GM20000 (cell line): ENCODE measurements at regions not wholly inside any gene's neighbourhood (a gene's known extent, or its start where the extent isn't known, plus 50 kb on each side); places are given as distances from the start of the nearest gene placed in this dataset.

Experiments
- DNase-seq: peaks from one replicate; pipeline ENCODE4 v3.0.0; 2012; ENCODE audit warnings: low spot score
- TF ChIP-seq, protein P1 (sequence below): IDR thresholded peaks from 2 replicates; pipeline ENCODE4 v1.5.1; 2012; ENCODE audit warnings: mild to moderate bottlenecking, control low read depth; ENCODE audit errors: extremely low read depth, missing control alignments

DNA sequence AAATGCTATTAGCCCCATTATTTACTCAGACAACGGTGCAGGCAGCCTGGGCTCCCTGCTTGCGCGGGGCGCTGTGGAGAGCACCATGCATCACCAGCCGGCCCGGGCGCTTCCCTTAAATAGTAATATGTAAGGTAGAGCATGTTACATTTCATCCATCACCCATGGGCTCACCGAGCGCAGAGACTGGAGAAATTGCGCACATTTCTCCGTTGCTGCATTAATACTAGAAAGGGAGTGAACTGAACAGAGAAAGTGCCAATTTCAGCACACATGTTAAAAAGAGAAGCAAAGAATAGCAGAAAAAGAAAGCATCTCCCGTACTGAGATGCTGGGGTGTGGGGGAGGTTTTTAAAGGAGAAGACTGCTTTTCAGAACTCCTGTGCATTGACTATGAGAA lies 400.3 kb downstream of the ZSWIM6 start:
- no peak for DNase-seq
- TF ChIP-seq, protein P1, sequence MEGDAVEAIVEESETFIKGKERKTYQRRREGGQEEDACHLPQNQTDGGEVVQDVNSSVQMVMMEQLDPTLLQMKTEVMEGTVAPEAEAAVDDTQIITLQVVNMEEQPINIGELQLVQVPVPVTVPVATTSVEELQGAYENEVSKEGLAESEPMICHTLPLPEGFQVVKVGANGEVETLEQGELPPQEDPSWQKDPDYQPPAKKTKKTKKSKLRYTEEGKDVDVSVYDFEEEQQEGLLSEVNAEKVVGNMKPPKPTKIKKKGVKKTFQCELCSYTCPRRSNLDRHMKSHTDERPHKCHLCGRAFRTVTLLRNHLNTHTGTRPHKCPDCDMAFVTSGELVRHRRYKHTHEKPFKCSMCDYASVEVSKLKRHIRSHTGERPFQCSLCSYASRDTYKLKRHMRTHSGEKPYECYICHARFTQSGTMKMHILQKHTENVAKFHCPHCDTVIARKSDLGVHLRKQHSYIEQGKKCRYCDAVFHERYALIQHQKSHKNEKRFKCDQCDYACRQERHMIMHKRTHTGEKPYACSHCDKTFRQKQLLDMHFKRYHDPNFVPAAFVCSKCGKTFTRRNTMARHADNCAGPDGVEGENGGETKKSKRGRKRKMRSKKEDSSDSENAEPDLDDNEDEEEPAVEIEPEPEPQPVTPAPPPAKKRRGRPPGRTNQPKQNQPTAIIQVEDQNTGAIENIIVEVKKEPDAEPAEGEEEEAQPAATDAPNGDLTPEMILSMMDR: no peak

DNA sequence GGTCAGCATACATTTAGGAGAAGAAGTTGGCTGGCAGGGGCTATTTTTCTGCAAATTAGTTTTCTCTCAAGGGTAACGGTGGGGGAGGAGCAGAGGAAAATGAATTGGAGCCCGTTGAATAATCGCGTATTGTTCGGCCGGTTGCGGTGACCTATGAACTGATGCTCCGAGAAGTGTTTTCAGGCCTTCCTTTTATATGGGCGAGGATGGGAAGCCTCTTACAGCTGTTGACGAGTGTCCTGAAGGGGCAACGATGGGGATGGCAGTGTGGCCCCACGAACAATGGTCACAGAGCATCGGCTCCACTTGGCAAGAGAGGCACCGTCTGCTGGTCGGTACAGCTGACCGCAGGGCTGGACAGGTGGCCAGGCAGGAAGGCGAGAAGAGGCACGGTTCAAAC lies 400.7 kb downstream of the ZSWIM6 start:
- DNase-seq: no peak
- TF ChIP-seq, protein P1: no peak

DNA sequence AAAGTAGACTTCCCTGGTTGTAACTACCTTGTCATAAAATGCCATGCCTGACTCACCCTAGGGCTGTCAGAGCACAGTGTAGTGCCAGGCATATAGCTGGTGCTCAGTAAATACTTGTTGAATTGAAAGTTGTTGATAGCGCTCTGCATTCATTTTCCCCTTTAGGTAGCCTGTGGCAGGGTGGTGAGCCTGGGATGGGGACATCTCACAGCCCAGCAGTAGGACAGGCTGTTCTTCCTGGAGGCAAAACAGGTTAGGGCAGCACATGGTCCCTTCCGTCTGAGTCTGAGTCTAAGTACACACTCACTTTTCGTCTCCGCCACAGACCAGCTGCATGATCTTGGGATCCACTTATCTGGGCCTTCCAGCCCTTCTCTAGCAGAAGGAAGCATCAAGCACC lies 401.9 kb downstream of the ZSWIM6 start:
- no peak for DNase-seq
- TF ChIP-seq, protein P1: no peak

DNA sequence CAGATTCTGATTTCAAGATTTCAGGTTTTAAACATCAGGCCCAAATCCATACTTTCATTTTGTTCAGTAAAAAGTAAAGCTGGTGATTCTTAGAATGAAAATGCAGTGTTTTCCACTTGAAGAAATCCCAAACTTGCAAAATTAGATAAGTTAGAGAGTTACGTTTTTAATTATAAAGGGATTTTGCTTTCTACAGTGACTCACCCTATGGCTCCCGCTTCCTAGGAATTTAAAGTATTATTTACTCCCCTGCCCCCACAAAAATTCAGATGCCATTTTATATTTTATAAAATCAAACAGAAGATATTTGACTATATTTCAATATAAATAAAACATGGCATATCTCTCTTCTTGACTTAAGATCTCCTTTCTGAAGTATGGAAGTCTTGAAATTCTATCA lies 402.9 kb downstream of the ZSWIM6 start:
- DNase-seq: no peak
- TF ChIP-seq, protein P1: no peak

DNA sequence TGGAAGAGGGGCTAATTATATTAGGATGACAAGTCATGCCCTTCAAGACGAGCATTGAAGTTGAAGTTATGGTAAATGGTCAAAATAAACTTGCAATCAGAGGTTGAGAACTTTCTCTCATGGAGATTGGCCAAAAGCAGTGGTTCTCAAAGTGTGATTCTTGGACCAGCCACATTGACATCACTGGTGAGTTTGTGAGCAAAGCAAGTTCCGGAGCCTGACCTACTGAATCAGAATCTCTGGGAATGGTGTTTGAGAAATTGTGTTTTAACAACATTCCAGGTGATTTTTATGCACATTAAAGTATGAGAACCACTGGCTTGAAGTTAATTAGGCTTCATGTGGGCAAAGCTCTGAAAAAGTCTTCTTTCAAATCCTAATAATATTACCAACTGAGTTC lies 403.5 kb downstream of the ZSWIM6 start:
- DNase-seq: no peak
- TF ChIP-seq, protein P1: no peak

DNA sequence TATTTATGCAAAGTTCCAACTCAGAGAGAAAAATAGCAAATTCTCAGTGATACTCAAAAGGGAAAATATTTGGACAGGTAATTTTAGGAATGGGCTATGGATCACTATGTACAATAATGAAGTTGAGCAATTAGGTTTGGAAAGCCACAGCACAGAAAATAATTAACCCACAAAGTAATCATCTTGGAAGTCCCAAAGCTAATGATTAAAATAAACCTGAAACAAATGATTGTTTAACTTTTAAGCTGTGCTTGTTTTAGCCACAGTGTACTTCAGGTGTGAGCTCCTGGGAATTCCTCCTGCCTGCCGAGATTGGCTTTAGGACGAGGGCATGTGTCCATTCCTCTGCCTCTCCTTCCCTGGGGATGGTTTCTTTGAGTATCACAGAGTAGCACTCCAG lies 403.9 kb downstream of the ZSWIM6 start:
- no peak for DNase-seq
- TF ChIP-seq, protein P1: no peak

DNA sequence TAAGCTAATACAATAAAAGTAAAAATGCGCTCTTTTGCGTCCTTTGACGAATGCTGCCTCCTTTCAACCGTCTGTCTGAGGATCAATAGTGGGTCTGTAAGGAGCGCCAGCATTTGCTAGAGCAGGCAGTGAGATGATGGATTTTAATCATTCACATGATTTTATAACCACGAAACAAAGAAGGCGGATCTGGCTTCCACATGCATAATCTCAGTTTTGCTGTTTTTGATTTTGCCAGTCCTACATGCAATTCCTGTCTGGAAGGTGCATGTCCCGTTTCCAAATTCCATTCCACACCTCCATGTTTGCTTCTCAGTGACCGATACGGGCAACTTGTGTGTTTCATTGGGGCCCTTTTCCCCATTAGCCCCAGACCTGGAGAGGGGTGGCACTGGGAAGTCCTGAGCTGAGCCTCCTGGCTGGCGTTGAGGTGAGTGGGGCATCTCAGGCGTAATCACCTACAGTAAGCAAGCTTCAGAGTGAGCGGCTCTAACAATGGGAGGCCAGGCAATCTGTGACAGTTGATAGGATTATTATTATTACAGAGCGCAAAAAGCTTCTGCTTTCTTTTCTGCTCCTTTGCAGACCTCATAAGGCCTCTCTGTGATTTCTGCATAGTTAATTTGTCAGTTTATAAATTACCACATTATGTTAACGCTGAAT lies 405.4 kb downstream of the ZSWIM6 start:
- TF ChIP-seq, protein P1: no peak
- no peak for DNase-seq
